DND-41 (cell line): ENCODE measurements at regions not wholly inside any gene's neighbourhood (a gene's known extent, or its start where the extent isn't known, plus 50 kb on each side); places are given as distances from the start of the nearest gene placed in this dataset.

Source experiments
- EZH2 ChIP-seq: IDR thresholded peaks from 3 replicates; pipeline ENCODE4 v1.6.1; 2012; ENCODE audit warnings: borderline replicate concordance, low read depth, mild to moderate bottlenecking, moderate library complexity, low read length, inconsistent platforms; ENCODE audit not compliant: severe bottlenecking
- TF ChIP-seq, protein P1 (sequence below): IDR thresholded peaks from 2 replicates; pipeline ENCODE4 v1.5.1; 2012; ENCODE audit warnings: borderline replicate concordance, low read length, moderate library complexity, mild to moderate bottlenecking; ENCODE audit not compliant: poor library complexity, severe bottlenecking; ENCODE audit errors: extremely low read depth

DNA sequence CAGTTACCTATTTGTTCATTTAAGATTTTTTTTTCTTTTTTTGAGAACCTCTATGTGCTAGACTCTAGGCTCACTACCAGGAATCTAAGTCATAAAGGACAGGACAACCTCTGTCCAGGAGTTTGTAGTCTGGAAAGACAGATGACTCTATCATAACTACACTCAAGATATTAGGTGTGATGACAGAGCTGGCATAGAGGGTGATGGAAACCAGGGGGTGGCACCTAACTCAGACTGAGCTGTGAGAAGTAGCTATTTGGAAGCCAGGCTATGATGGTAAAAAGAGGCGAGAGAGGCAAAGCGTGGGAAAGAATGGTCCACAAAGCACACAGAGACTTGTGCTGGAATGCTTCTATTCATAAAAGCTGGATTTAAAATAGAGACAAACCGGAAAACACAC lies 372.3 kb downstream of the SEC14L1 start:
- TF ChIP-seq, protein P1, sequence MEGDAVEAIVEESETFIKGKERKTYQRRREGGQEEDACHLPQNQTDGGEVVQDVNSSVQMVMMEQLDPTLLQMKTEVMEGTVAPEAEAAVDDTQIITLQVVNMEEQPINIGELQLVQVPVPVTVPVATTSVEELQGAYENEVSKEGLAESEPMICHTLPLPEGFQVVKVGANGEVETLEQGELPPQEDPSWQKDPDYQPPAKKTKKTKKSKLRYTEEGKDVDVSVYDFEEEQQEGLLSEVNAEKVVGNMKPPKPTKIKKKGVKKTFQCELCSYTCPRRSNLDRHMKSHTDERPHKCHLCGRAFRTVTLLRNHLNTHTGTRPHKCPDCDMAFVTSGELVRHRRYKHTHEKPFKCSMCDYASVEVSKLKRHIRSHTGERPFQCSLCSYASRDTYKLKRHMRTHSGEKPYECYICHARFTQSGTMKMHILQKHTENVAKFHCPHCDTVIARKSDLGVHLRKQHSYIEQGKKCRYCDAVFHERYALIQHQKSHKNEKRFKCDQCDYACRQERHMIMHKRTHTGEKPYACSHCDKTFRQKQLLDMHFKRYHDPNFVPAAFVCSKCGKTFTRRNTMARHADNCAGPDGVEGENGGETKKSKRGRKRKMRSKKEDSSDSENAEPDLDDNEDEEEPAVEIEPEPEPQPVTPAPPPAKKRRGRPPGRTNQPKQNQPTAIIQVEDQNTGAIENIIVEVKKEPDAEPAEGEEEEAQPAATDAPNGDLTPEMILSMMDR = no peak
- TF ChIP-seq EZH2 = no peak
